ENCODE measurements at regions not wholly inside any gene's neighbourhood (a gene's known extent, or its start where the extent isn't known, plus 50 kb on each side); places are given as distances from the start of the nearest gene placed in this dataset.

- Histone ChIP-seq H3K27ac (no peak overlapping the region), H3K4me3 (no peak overlapping the region), H3K9me3 (no peaks in the 10 kb centered on the region), H3K27me3 (no peaks in the 10 kb centered on the region), H3K4me1 (no peaks in the 10 kb centered on the region), H3K36me3 (ENCODE audit: low read depth, missing control alignments) (no peaks in the 10 kb centered on the region)
- WGBS, 2 donors = 83% methylated on average over 2 to 3 of the region's 3 CpGs
- no peak for DNase-seq
- intact Hi-C loops (cut with DNase I; ENCODE audit: low total_unique reads) = no loop called here
- TF ChIP-seq, protein P1, sequence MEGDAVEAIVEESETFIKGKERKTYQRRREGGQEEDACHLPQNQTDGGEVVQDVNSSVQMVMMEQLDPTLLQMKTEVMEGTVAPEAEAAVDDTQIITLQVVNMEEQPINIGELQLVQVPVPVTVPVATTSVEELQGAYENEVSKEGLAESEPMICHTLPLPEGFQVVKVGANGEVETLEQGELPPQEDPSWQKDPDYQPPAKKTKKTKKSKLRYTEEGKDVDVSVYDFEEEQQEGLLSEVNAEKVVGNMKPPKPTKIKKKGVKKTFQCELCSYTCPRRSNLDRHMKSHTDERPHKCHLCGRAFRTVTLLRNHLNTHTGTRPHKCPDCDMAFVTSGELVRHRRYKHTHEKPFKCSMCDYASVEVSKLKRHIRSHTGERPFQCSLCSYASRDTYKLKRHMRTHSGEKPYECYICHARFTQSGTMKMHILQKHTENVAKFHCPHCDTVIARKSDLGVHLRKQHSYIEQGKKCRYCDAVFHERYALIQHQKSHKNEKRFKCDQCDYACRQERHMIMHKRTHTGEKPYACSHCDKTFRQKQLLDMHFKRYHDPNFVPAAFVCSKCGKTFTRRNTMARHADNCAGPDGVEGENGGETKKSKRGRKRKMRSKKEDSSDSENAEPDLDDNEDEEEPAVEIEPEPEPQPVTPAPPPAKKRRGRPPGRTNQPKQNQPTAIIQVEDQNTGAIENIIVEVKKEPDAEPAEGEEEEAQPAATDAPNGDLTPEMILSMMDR (IDR thresholded peaks at IDR 0.05) = no peak
- TF ChIP-seq POLR2A (IDR thresholded peaks at IDR 0.05) = no peak
These were observed 297.8 kb upstream of the SPRED2 start for GRCh38 chr2:65730186-65730585.

DNA sequence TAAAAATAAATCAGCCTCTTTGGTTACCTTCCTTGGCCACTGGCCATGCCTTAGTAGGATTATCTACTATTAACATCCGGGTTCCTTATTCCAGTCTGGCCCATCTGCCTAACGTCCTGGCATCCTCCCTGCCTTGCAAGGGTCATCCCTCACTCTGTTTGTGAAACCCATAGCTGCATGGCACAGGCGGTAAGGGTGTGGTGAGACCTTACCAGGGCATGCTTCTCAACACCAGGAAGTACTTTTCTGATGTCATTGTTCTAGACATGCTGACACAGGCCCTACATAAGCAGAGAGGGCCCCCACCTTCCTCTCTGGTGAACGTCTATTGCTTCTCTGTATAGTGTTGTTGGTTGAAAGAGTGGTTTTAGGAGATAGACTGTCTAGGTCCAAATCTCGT, 296.8 kb upstream of the SPRED2 start:
- Histone ChIP-seq H3K27me3 (no peaks in the 10 kb centered on the region), H3K4me3 (no peak overlapping the region), H3K4me1 (no peaks in the 10 kb centered on the region), H3K27ac (no peak overlapping the region), H3K36me3 (ENCODE audit: low read depth, missing control alignments) (no peaks in the 10 kb centered on the region), H3K9me3 (no peaks in the 10 kb centered on the region)
- TF ChIP-seq POLR2A (IDR thresholded peaks at IDR 0.05) = no peak
- TF ChIP-seq, protein P1 (IDR thresholded peaks at IDR 0.05) = no peak
- 81 to 84% methylated on average over 5 of the region's 5 CpGs for WGBS, 2 donors
- intact Hi-C loops (cut with DNase I; ENCODE audit: low total_unique reads) = no loop called here
- DNase-seq = no peak

- no peaks in the 10 kb centered on the region for H3K9me3 ChIP-seq
- no peak overlapping the region for H3K27ac ChIP-seq
- 88 to 92% methylated on average over 5 of the region's 5 CpGs for WGBS, 2 donors
- no peak overlapping the region for H3K4me3 ChIP-seq
- no peaks in the 10 kb centered on the region for H3K4me1 ChIP-seq
- intact Hi-C loops (cut with DNase I; ENCODE audit: low total_unique reads) = no loop called here
- no peaks in the 10 kb centered on the region for H3K27me3 ChIP-seq
- TF ChIP-seq, protein P1 (IDR thresholded peaks at IDR 0.05) = no peak
- no peak for TF ChIP-seq POLR2A (IDR thresholded peaks at IDR 0.05)
- H3K36me3 ChIP-seq (ENCODE audit: low read depth, missing control alignments) = no peaks in the 10 kb centered on the region
- no peak for DNase-seq
These were observed 296.2 kb upstream of the SPRED2 start for GRCh38 chr2:65728477-65729180.

- intact Hi-C loops (cut with DNase I; ENCODE audit: low total_unique reads) = no loop called here
- no peak for TF ChIP-seq POLR2A (IDR thresholded peaks at IDR 0.05)
- TF ChIP-seq, protein P1 (IDR thresholded peaks at IDR 0.05) = no peak
- 87 to 97% methylated on average over 3 of the region's 3 CpGs for WGBS, 2 donors
- Histone ChIP-seq H3K9me3 (no peaks in the 10 kb centered on the region), H3K27me3 (no peaks in the 10 kb centered on the region), H3K36me3 (ENCODE audit: low read depth, missing control alignments) (no peaks in the 10 kb centered on the region), H3K4me1 (no peaks in the 10 kb centered on the region), H3K27ac (no peak overlapping the region), H3K4me3 (no peak overlapping the region)
- DNase-seq = no peak
These were observed 295.4 kb upstream of the SPRED2 start for GRCh38 chr2:65727816-65728215.

GRCh38 chr2:65727381-65727780, 295.0 kb upstream of the SPRED2 start:
- Histone ChIP-seq H3K4me3 (no peak overlapping the region), H3K9me3 (no peaks in the 10 kb centered on the region), H3K27me3 (no peaks in the 10 kb centered on the region), H3K36me3 (ENCODE audit: low read depth, missing control alignments) (no peaks in the 10 kb centered on the region), H3K4me1 (no peaks in the 10 kb centered on the region), H3K27ac (no peak overlapping the region)
- TF ChIP-seq, protein P1 (IDR thresholded peaks at IDR 0.05) = no peak
- no peak for TF ChIP-seq POLR2A (IDR thresholded peaks at IDR 0.05)
- intact Hi-C loops (cut with DNase I; ENCODE audit: low total_unique reads) = no loop called here
- DNase-seq = no peak
- WGBS, 2 donors = 77 to 81% methylated on average over 1 of the region's 1 CpG
